ENCODE measurements at regions not wholly inside any gene's neighbourhood (a gene's known extent, or its start where the extent isn't known, plus 50 kb on each side); places are given as distances from the start of the nearest gene placed in this dataset.

- H3K4me1 ChIP-seq (ENCODE audit: control insufficient read depth in 5 of 5, insufficient read depth in 5 of 5, low read length in 5 of 5): no peaks in the 10 kb centered on the region
- no peaks in the 10 kb centered on the region for H3K9me3 ChIP-seq (ENCODE audit: control insufficient read depth in 5 of 5, low read length in 5 of 5)
- H3K27ac ChIP-seq (ENCODE audit: low read depth, low read length): no peak overlapping the region
- no peak overlapping the region for H3K9ac ChIP-seq (ENCODE audit: low read length in 5 of 5)
- H3K4me3 ChIP-seq (ENCODE audit: low read depth in 1 of 5, low read length in 5 of 5): no peak overlapping the region
- H3K27me3 ChIP-seq (ENCODE audit: control insufficient read depth in 5 of 5, insufficient read depth in 4 of 5, low read length in 5 of 5): peaks cover 0 to 2% (median 0%) of the 10 kb centered on the region in 5 donors
- H3K36me3 ChIP-seq (ENCODE audit: control insufficient read depth in 5 of 5, insufficient read depth in 5 of 5, low read length in 5 of 5): no peaks in the 10 kb centered on the region
Measured at GRCh38 chr11:80457823-80458222, 1017.0 kb upstream of the TENM4 start.

DNA sequence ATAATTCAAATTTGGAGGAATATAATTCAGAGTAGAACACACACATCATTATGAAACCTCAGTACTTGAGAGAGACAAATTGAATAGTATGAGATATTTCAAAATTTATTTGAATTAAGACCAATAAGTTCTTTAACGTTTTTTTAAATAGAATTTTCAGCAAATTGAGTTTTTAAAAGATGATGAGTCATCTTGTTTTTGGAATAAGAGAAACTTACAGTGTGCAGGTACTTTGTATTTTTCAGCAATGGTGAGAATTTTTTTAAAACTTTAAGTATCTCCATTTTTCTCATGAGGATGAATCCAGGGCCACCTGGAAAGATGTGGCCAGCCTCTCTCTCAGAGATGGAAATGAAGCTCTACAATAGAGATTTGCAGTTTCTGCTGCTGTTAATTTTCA, 1015.0 kb upstream of the TENM4 start:
- Histone ChIP-seq H3K27me3 (ENCODE audit: control insufficient read depth in 5 of 5, insufficient read depth in 4 of 5, low read length in 5 of 5) (no peaks in the 10 kb centered on the region), H3K4me1 (ENCODE audit: control insufficient read depth in 5 of 5, insufficient read depth in 5 of 5, low read length in 5 of 5) (no peaks in the 10 kb centered on the region), H3K4me3 (ENCODE audit: low read depth in 1 of 5, low read length in 5 of 5) (no peak overlapping the region), H3K27ac (ENCODE audit: low read depth, low read length) (no peak overlapping the region), H3K9ac (ENCODE audit: low read length in 5 of 5) (no peak overlapping the region), H3K36me3 (ENCODE audit: control insufficient read depth in 5 of 5, insufficient read depth in 5 of 5, low read length in 5 of 5) (no peaks in the 10 kb centered on the region), H3K9me3 (ENCODE audit: control insufficient read depth in 5 of 5, low read length in 5 of 5) (no peaks in the 10 kb centered on the region)

- Histone ChIP-seq H3K9me3 (ENCODE audit: control insufficient read depth in 5 of 5, low read length in 5 of 5) (no peaks in the 10 kb centered on the region), H3K27me3 (ENCODE audit: control insufficient read depth in 5 of 5, insufficient read depth in 4 of 5, low read length in 5 of 5) (no peaks in the 10 kb centered on the region), H3K4me1 (ENCODE audit: control insufficient read depth in 5 of 5, insufficient read depth in 5 of 5, low read length in 5 of 5) (no peaks in the 10 kb centered on the region), H3K9ac (ENCODE audit: low read length in 5 of 5) (no peak overlapping the region), H3K4me3 (ENCODE audit: low read depth in 1 of 5, low read length in 5 of 5) (no peak overlapping the region), H3K27ac (ENCODE audit: low read depth, low read length) (no peak overlapping the region), H3K36me3 (ENCODE audit: control insufficient read depth in 5 of 5, insufficient read depth in 5 of 5, low read length in 5 of 5) (no peaks in the 10 kb centered on the region)
Measured at GRCh38 chr11:80451105-80451504, 1010.3 kb upstream of the TENM4 start.

GRCh38 chr11:80448709-80449108, 1007.9 kb upstream of the TENM4 start:
- Histone ChIP-seq H3K4me3 (ENCODE audit: low read depth in 1 of 5, low read length in 5 of 5) (no peak overlapping the region), H3K36me3 (ENCODE audit: control insufficient read depth in 5 of 5, insufficient read depth in 5 of 5, low read length in 5 of 5) (no peaks in the 10 kb centered on the region), H3K27me3 (ENCODE audit: control insufficient read depth in 5 of 5, insufficient read depth in 4 of 5, low read length in 5 of 5) (no peaks in the 10 kb centered on the region), H3K9ac (ENCODE audit: low read length in 5 of 5) (no peak overlapping the region), H3K9me3 (ENCODE audit: control insufficient read depth in 5 of 5, low read length in 5 of 5) (no peaks in the 10 kb centered on the region), H3K27ac (ENCODE audit: low read depth, low read length) (no peak overlapping the region), H3K4me1 (ENCODE audit: control insufficient read depth in 5 of 5, insufficient read depth in 5 of 5, low read length in 5 of 5) (no peaks in the 10 kb centered on the region)

DNA sequence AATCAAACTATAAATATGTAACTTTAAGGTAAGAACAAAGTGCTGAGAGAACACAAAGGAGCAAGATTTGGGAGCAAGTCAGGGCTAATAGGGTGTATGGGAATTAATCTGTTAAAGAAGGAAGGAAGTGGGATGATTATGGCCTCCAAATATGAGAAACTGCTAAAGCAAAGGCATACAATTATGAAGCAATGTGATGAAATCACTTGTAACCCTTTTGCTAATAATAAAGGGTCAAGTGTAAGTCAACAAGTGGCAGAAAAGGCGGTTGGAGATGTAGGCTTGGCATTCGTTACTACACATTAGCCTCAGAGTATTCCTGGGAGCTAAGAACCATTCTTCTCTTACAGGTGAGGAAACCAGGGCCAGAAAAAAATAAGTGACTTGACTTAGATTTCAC, 1002.3 kb upstream of the TENM4 start:
- no peak overlapping the region for H3K4me3 ChIP-seq (ENCODE audit: low read depth in 1 of 5, low read length in 5 of 5)
- no peaks in the 10 kb centered on the region for H3K4me1 ChIP-seq (ENCODE audit: control insufficient read depth in 5 of 5, insufficient read depth in 5 of 5, low read length in 5 of 5)
- H3K27me3 ChIP-seq (ENCODE audit: control insufficient read depth in 5 of 5, insufficient read depth in 4 of 5, low read length in 5 of 5): no peaks in the 10 kb centered on the region
- no peak overlapping the region for H3K27ac ChIP-seq (ENCODE audit: low read depth, low read length)
- no peaks in the 10 kb centered on the region for H3K9me3 ChIP-seq (ENCODE audit: control insufficient read depth in 5 of 5, low read length in 5 of 5)
- no peaks in the 10 kb centered on the region for H3K36me3 ChIP-seq (ENCODE audit: control insufficient read depth in 5 of 5, insufficient read depth in 5 of 5, low read length in 5 of 5)
- H3K9ac ChIP-seq (ENCODE audit: low read length in 5 of 5): no peak overlapping the region

- no peak overlapping the region for H3K4me3 ChIP-seq (ENCODE audit: low read depth in 1 of 5, low read length in 5 of 5)
Measured at GRCh38 chr11:80441821-80442220, 1001.0 kb upstream of the TENM4 start.

DNA sequence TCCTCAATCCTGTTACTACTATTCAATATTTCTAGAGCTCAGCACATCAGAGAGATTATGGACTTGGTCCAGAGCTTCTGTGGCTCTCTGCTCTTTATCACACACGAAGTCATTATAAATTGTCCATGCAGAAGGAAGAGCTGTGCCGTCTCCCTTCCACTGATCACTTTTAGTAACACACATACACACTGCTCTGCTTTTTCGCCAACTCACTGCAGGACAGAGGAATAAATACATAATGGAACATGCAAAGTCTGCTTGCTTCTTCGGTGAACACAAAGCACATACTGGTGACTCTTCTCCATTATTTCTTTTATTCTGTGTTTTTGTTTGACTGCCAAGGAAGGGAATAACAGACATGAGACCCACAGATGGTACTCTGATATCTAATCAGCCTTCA, 1000.0 kb upstream of the TENM4 start:
- Histone ChIP-seq H3K36me3 (ENCODE audit: control insufficient read depth in 5 of 5, insufficient read depth in 5 of 5, low read length in 5 of 5) (no peaks in the 10 kb centered on the region), H3K27me3 (ENCODE audit: control insufficient read depth in 5 of 5, insufficient read depth in 4 of 5, low read length in 5 of 5) (no peaks in the 10 kb centered on the region), H3K9me3 (ENCODE audit: control insufficient read depth in 5 of 5, low read length in 5 of 5) (no peaks in the 10 kb centered on the region), H3K4me1 (ENCODE audit: control insufficient read depth in 5 of 5, insufficient read depth in 5 of 5, low read length in 5 of 5) (no peaks in the 10 kb centered on the region), H3K27ac (ENCODE audit: low read depth, low read length) (no peak overlapping the region), H3K9ac (ENCODE audit: low read length in 5 of 5) (no peak overlapping the region), H3K4me3 (ENCODE audit: low read depth in 1 of 5, low read length in 5 of 5) (no peak overlapping the region)

More at GRCh38 chr11:80441821-80442220, 1001.0 kb upstream of the TENM4 start:
- Histone ChIP-seq H3K9ac (ENCODE audit: low read length in 5 of 5) (no peak overlapping the region), H3K36me3 (ENCODE audit: control insufficient read depth in 5 of 5, insufficient read depth in 5 of 5, low read length in 5 of 5) (no peaks in the 10 kb centered on the region), H3K27ac (ENCODE audit: low read depth, low read length) (no peak overlapping the region), H3K9me3 (ENCODE audit: control insufficient read depth in 5 of 5, low read length in 5 of 5) (no peaks in the 10 kb centered on the region), H3K4me1 (ENCODE audit: control insufficient read depth in 5 of 5, insufficient read depth in 5 of 5, low read length in 5 of 5) (no peaks in the 10 kb centered on the region), H3K27me3 (ENCODE audit: control insufficient read depth in 5 of 5, insufficient read depth in 4 of 5, low read length in 5 of 5) (no peaks in the 10 kb centered on the region)

- Histone ChIP-seq H3K36me3 (ENCODE audit: control insufficient read depth in 5 of 5, insufficient read depth in 5 of 5, low read length in 5 of 5) (no peaks in the 10 kb centered on the region), H3K4me3 (ENCODE audit: low read depth in 1 of 5, low read length in 5 of 5) (no peak overlapping the region), H3K4me1 (ENCODE audit: control insufficient read depth in 5 of 5, insufficient read depth in 5 of 5, low read length in 5 of 5) (no peaks in the 10 kb centered on the region), H3K27ac (ENCODE audit: low read depth, low read length) (no peak overlapping the region), H3K9ac (ENCODE audit: low read length in 5 of 5) (no peak overlapping the region), H3K27me3 (ENCODE audit: control insufficient read depth in 5 of 5, insufficient read depth in 4 of 5, low read length in 5 of 5) (no peaks in the 10 kb centered on the region), H3K9me3 (ENCODE audit: control insufficient read depth in 5 of 5, low read length in 5 of 5) (no peaks in the 10 kb centered on the region)
Measured at GRCh38 chr11:80436547-80436946, 995.7 kb upstream of the TENM4 start.

DNA sequence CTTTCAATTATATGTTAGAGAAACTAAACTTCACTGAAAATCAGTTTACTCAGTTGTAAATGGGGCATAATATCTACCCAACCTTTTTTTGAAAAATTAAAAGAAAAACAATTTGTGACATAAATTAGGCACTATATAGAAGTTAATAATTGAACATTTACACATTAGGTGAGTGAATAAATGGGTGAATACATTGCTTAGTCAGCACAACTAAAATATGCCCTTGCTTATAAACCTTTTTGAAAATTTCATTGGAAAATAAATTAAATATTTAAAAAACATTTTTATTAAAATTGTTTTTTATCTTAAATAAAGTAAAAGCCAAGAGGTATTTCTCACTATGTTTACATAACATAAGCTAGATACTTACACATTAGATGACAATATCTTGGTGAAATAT, 994.5 kb upstream of the TENM4 start:
- no peaks in the 10 kb centered on the region for H3K36me3 ChIP-seq (ENCODE audit: control insufficient read depth in 5 of 5, insufficient read depth in 5 of 5, low read length in 5 of 5)
- no peak overlapping the region for H3K27ac ChIP-seq (ENCODE audit: low read depth, low read length)
- H3K4me1 ChIP-seq (ENCODE audit: control insufficient read depth in 5 of 5, insufficient read depth in 5 of 5, low read length in 5 of 5): no peaks in the 10 kb centered on the region
- H3K27me3 ChIP-seq (ENCODE audit: control insufficient read depth in 5 of 5, insufficient read depth in 4 of 5, low read length in 5 of 5): no peaks in the 10 kb centered on the region
- no peak overlapping the region for H3K9ac ChIP-seq (ENCODE audit: low read length in 5 of 5)
- H3K4me3 ChIP-seq (ENCODE audit: low read depth in 1 of 5, low read length in 5 of 5): no peak overlapping the region
- no peaks in the 10 kb centered on the region for H3K9me3 ChIP-seq (ENCODE audit: control insufficient read depth in 5 of 5, low read length in 5 of 5)

- no peaks in the 10 kb centered on the region for H3K4me1 ChIP-seq (ENCODE audit: control insufficient read depth in 5 of 5, insufficient read depth in 5 of 5, low read length in 5 of 5)
- H3K4me3 ChIP-seq (ENCODE audit: low read depth in 1 of 5, low read length in 5 of 5): no peak overlapping the region
- no peaks in the 10 kb centered on the region for H3K27me3 ChIP-seq (ENCODE audit: control insufficient read depth in 5 of 5, insufficient read depth in 4 of 5, low read length in 5 of 5)
- no peaks in the 10 kb centered on the region for H3K36me3 ChIP-seq (ENCODE audit: control insufficient read depth in 5 of 5, insufficient read depth in 5 of 5, low read length in 5 of 5)
- H3K9ac ChIP-seq (ENCODE audit: low read length in 5 of 5): no peak overlapping the region
- H3K27ac ChIP-seq (ENCODE audit: low read depth, low read length): no peak overlapping the region
- no peaks in the 10 kb centered on the region for H3K9me3 ChIP-seq (ENCODE audit: control insufficient read depth in 5 of 5, low read length in 5 of 5)
Measured at GRCh38 chr11:80432057-80432456, 991.2 kb upstream of the TENM4 start.

Data from subcutaneous abdominal adipose tissue (tissue), 5 donors.